Activated CD8-positive, alpha-beta memory T cell treated with anti-CD3 and anti-CD28 coated beads, Interleukin-2, amount 50 U/mL, for 4 hours (primary cell): ENCODE measurements at regions not wholly inside any gene's neighbourhood (a gene's known extent, or its start where the extent isn't known, plus 50 kb on each side); places are given as distances from the start of the nearest gene placed in this dataset.

ENCODE experiments used
- DNase-seq: peaks from one replicate; pipeline ENCODE4 v3.0.0-alpha.2; 2020

GRCh38 chr18:51603111-51603510, 405.6 kb upstream of the MEX3C start:
- DNase-seq, result no peak

- no peak for DNase-seq
These were observed 406.1 kb upstream of the MEX3C start for GRCh38 chr18:51603551-51603950.

GRCh38 chr18:51610481-51610880, 413.0 kb upstream of the MEX3C start:
- no peak for DNase-seq

GRCh38 chr18:51611326-51611725, 413.8 kb upstream of the MEX3C start:
- DNase-seq, result no peak

- no peak for DNase-seq
These were observed 416.6 kb upstream of the MEX3C start for GRCh38 chr18:51614033-51614432.

- DNase-seq, result no peak
These were observed 417.6 kb upstream of the MEX3C start for GRCh38 chr18:51614967-51615571.

- no peak for DNase-seq
These were observed 419.7 kb upstream of the MEX3C start for GRCh38 chr18:51617167-51617566.

- no peak for DNase-seq
These were observed 420.2 kb upstream of the MEX3C start for GRCh38 chr18:51617572-51618260.

GRCh38 chr18:51619283-51619682, 421.8 kb upstream of the MEX3C start:
- DNase-seq, result no peak

GRCh38 chr18:51621113-51621863, 423.8 kb upstream of the MEX3C start:
- no peak for DNase-seq

GRCh38 chr18:51621864-51622160, 424.3 kb upstream of the MEX3C start:
- no peak for DNase-seq

GRCh38 chr18:51622702-51623101, 425.2 kb upstream of the MEX3C start:
- DNase-seq, result no peak

- no peak for DNase-seq
These were observed 426.2 kb upstream of the MEX3C start for GRCh38 chr18:51623653-51624052.

GRCh38 chr18:51630706-51631105, 433.2 kb upstream of the MEX3C start:
- DNase-seq, result no peak

- DNase-seq, result no peak
These were observed 440.4 kb upstream of the MEX3C start for GRCh38 chr18:51637881-51638280.

GRCh38 chr18:51639541-51639940, 442.1 kb upstream of the MEX3C start:
- DNase-seq, result no peak

GRCh38 chr18:51643483-51643882, 446.0 kb upstream of the MEX3C start:
- DNase-seq, result no peak

- no peak for DNase-seq
These were observed 448.1 kb upstream of the MEX3C start for GRCh38 chr18:51645607-51646006.

- no peak for DNase-seq
These were observed 449.9 kb upstream of the MEX3C start for GRCh38 chr18:51647346-51647745.

- DNase-seq, result no peak
These were observed 450.5 kb upstream of the MEX3C start for GRCh38 chr18:51647942-51648341.

GRCh38 chr18:51649796-51650195, 452.3 kb upstream of the MEX3C start:
- DNase-seq, result no peak

GRCh38 chr18:51651761-51652160, 454.3 kb upstream of the MEX3C start:
- DNase-seq, result no peak

- DNase-seq, result no peak
These were observed 456.2 kb upstream of the MEX3C start for GRCh38 chr18:51653507-51654213.
